ENCODE measurements at regions not wholly inside any gene's neighbourhood (a gene's known extent, or its start where the extent isn't known, plus 50 kb on each side); places are given as distances from the start of the nearest gene placed in this dataset.

DNA sequence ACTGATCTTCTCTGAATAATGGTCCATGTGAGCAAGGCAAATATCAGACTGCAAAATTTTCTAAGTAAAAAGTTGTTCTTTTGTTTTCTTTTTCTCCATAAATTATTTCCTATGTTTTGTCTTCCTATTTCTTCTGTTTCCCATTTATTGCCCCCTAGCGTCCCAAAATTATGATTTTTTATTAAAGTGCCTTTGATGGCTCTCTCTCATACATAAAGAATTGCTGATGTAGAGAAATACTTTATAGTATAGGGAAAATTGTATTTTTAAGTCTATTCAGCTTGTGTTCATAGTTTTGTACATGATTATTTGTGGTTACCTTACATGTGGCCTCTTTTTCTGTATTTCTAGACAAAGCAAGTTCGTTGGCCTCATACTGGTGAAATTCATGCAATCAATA, 1031.2 kb downstream of the EFNA5 start:
- TF ChIP-seq, protein P1, sequence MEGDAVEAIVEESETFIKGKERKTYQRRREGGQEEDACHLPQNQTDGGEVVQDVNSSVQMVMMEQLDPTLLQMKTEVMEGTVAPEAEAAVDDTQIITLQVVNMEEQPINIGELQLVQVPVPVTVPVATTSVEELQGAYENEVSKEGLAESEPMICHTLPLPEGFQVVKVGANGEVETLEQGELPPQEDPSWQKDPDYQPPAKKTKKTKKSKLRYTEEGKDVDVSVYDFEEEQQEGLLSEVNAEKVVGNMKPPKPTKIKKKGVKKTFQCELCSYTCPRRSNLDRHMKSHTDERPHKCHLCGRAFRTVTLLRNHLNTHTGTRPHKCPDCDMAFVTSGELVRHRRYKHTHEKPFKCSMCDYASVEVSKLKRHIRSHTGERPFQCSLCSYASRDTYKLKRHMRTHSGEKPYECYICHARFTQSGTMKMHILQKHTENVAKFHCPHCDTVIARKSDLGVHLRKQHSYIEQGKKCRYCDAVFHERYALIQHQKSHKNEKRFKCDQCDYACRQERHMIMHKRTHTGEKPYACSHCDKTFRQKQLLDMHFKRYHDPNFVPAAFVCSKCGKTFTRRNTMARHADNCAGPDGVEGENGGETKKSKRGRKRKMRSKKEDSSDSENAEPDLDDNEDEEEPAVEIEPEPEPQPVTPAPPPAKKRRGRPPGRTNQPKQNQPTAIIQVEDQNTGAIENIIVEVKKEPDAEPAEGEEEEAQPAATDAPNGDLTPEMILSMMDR (optimal IDR thresholded peaks at IDR 0.05 in 1 of 3, IDR thresholded peaks at IDR 0.05 in 1 of 3, conservative IDR thresholded peaks at IDR 0.05 in 1 of 3; ENCODE audit: extremely low read depth in 1 of 3, insufficient read depth in 2 of 3, low read length in 3 of 3): no peak
- TF ChIP-seq EZH2 (IDR thresholded peaks at IDR 0.05; ENCODE audit: low read length): no peak
